HUES48 (cell line): ENCODE measurements at regions not wholly inside any gene's neighbourhood (a gene's known extent, or its start where the extent isn't known, plus 50 kb on each side); places are given as distances from the start of the nearest gene placed in this dataset.

Source experiments
- H3K27ac ChIP-seq: one replicate; pipeline ENCODE4 v1.7.0; 2013; ENCODE audit warnings: low read depth, low read length, inconsistent platforms
- H3K27me3 ChIP-seq: 2 replicates; pipeline ENCODE4 v1.6.1; 2013; ENCODE audit warnings: mild to moderate bottlenecking, low read length; ENCODE audit not compliant: control insufficient read depth, insufficient read depth
- H3K36me3 ChIP-seq: 2 replicates; pipeline ENCODE4 v1.6.1; 2013; ENCODE audit warnings: low read length; ENCODE audit not compliant: control insufficient read depth, insufficient read depth
- H3K4me1 ChIP-seq: 2 replicates; pipeline ENCODE4 v1.6.1; 2013; ENCODE audit warnings: mild to moderate bottlenecking, low read length; ENCODE audit not compliant: control insufficient read depth, insufficient read depth
- H3K4me3 ChIP-seq: 2 replicates; pipeline ENCODE4 v1.5.1; 2013; ENCODE audit warnings: mild to moderate bottlenecking, low read depth, low read length
- H3K9ac ChIP-seq: 2 replicates; pipeline ENCODE4 v1.6.1; 2013; ENCODE audit warnings: mild to moderate bottlenecking, low read depth, low read length, moderate library complexity
- H3K9me3 ChIP-seq: 2 replicates; pipeline ENCODE4 v1.6.1; 2013; ENCODE audit warnings: low read length; ENCODE audit not compliant: control insufficient read depth, insufficient read depth

GRCh38 chr6:76439811-76440210 is 367.3 kb upstream of the IMPG1 start:
- Histone ChIP-seq H3K36me3 (no peaks in the 10 kb centered on the region), H3K9ac (no peak overlapping the region), H3K27ac (peak overlapping the region; percentile 58), H3K9me3 (no peaks in the 10 kb centered on the region), H3K4me1 (peaks cover 36% of the 10 kb centered on the region), H3K27me3 (no peaks in the 10 kb centered on the region), H3K4me3 (0 out of 2 replicates have a peak overlapping the region, but pooled peaks have one; percentile 16)

- H3K27ac ChIP-seq = no peak overlapping the region
- H3K9me3 ChIP-seq = no peaks in the 10 kb centered on the region
- no peak overlapping the region for H3K9ac ChIP-seq
- no peaks in the 10 kb centered on the region for H3K27me3 ChIP-seq
- H3K4me1 ChIP-seq = peaks cover 36% of the 10 kb centered on the region
- H3K4me3 ChIP-seq = no peak overlapping the region
- no peaks in the 10 kb centered on the region for H3K36me3 ChIP-seq
Observed at GRCh38 chr6:76438768-76439167, 366.3 kb upstream of the IMPG1 start.

DNA sequence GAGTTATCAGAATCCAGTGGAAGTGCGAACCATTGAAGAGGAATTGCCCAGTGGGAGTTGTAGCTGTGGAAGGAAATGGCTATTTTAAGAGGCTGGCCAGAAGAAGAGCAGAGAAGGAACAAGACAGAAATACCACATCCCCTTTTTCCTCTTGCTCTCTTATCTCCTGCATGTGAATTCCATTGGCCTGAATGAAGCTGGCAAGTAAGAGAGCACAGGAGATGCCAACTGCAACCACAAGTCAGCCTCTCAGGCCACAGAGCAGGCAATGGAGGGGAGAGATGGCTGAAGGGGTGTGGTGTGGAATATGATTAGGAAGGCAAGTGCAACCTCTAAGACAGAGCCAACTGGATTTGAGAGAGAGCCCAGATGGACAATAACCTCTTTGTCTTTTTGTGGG is 362.7 kb upstream of the IMPG1 start:
- H3K9me3 ChIP-seq = no peaks in the 10 kb centered on the region
- no peak overlapping the region for H3K4me3 ChIP-seq
- no peak overlapping the region for H3K9ac ChIP-seq
- H3K36me3 ChIP-seq = no peaks in the 10 kb centered on the region
- no peak overlapping the region for H3K27ac ChIP-seq
- H3K27me3 ChIP-seq = no peaks in the 10 kb centered on the region
- H3K4me1 ChIP-seq = peaks cover 16% of the 10 kb centered on the region

DNA sequence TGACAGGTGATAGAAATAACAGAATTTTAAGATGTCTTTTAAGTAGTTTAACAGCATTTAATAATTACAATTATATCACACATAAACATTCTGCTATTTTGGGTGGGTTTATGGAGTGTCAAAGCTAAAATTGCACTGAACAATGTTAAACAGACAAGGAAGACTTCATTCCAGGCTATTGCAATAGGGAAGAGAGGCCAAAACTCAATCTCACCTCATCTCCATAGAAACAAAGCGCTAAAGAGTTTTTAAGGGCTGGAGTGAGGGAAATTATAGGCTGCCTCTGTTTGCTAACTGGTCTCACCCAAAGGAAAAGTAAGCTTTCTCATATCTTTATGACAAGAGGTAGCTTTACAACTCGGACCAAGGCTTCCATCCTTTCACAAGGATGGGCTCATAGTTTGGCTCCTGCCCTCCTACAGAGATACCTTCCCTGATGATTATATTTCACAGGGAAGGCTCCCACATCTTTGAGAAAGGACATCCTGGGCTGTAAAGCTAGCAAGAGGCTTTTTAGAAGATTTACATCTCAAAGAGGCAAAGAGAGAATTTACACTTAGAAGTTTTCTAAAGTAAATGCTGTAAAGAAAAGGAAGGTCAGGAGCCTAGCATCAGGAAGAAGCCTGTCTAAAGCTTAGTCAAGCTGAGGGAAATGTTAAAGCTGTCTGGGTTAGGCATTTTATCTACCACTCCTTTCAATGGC is 350.2 kb upstream of the IMPG1 start:
- Histone ChIP-seq H3K4me3 (no peak overlapping the region), H3K27me3 (peaks cover 57% of the 10 kb centered on the region), H3K9ac (no peak overlapping the region), H3K4me1 (peaks cover 22% of the 10 kb centered on the region; the same call in 1 of the 2 replicates), H3K27ac (no peak overlapping the region), H3K9me3 (no peaks in the 10 kb centered on the region), H3K36me3 (no peaks in the 10 kb centered on the region)

GRCh38 chr6:76420094-76420493 is 347.6 kb upstream of the IMPG1 start:
- Histone ChIP-seq H3K9ac (no peak overlapping the region), H3K27ac (no peak overlapping the region), H3K27me3 (peaks cover 51% of the 10 kb centered on the region), H3K36me3 (no peaks in the 10 kb centered on the region), H3K4me1 (peaks cover 14% of the 10 kb centered on the region; the same call in 1 of the 2 replicates), H3K9me3 (no peaks in the 10 kb centered on the region), H3K4me3 (no peak overlapping the region)

DNA sequence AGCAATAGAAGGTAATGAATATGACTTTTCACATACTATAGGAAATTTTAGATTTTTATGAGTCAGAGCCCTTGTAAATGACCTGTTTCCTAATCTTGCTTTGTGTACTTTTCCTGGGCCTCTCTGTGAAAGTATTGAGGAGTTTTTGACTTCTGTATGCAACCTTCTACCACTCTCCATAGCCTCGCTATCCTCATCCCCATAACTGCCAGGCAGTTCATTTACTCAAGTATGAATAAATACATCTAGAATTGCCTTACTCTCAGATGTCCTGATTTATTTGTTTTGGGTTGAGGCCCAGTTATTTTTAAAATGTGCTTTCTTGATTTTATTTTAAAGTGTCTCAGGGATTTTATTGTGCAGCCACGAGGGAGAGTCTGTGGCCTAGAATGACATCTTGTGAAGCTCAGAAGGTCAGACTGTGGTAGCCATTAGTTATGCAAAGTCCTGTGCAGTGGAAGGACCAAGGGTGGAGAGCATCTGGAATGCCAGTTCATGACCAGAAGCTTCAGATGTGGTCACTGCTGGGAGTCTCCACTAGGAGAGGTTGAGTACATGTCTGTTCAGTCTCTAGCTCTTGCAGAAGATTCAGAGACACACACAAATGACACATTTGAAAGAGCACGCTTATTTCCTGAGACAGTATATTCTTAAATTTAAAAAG is 346.2 kb upstream of the IMPG1 start:
- H3K27me3 ChIP-seq = peaks cover 37% of the 10 kb centered on the region
- H3K27ac ChIP-seq = no peak overlapping the region
- peaks cover 14% of the 10 kb centered on the region; the same call in 1 of the 2 replicates for H3K4me1 ChIP-seq
- no peak overlapping the region for H3K4me3 ChIP-seq
- H3K9me3 ChIP-seq = no peaks in the 10 kb centered on the region
- no peaks in the 10 kb centered on the region for H3K36me3 ChIP-seq
- H3K9ac ChIP-seq = no peak overlapping the region

- 0 out of 2 replicates have a peak, but pooled peaks cover 3% of the 10 kb centered on the region for H3K4me1 ChIP-seq
- H3K9ac ChIP-seq = no peak overlapping the region
- H3K9me3 ChIP-seq = no peaks in the 10 kb centered on the region
- H3K36me3 ChIP-seq = no peaks in the 10 kb centered on the region
- peaks cover 22% of the 10 kb centered on the region for H3K27me3 ChIP-seq
- no peak overlapping the region for H3K27ac ChIP-seq
- H3K4me3 ChIP-seq = no peak overlapping the region
Observed at GRCh38 chr6:76416821-76417605, 344.6 kb upstream of the IMPG1 start.

DNA sequence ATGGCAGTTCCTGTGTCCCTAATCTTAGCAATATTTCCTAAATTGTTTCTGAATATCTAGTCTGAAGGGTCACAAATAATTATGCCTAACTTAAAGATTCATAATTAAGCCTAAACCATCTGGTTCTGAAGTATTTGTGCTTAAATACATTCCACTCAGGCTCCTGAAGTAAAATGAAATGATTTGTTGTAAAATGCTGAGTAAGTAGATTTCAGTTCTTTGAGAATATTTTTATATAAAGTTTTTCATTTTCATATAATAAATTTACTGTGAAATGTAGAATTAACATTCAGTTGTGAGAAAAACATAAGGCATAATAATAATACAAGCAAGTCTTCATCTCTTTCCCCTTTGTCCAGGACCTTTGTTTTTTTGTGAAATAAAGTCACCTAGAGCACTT is 330.6 kb upstream of the IMPG1 start:
- H3K27me3 ChIP-seq = no peaks in the 10 kb centered on the region
- no peaks in the 10 kb centered on the region for H3K36me3 ChIP-seq
- H3K27ac ChIP-seq = no peak overlapping the region
- H3K4me1 ChIP-seq = no peaks in the 10 kb centered on the region
- H3K9ac ChIP-seq = no peak overlapping the region
- H3K9me3 ChIP-seq = no peaks in the 10 kb centered on the region
- H3K4me3 ChIP-seq = no peak overlapping the region

DNA sequence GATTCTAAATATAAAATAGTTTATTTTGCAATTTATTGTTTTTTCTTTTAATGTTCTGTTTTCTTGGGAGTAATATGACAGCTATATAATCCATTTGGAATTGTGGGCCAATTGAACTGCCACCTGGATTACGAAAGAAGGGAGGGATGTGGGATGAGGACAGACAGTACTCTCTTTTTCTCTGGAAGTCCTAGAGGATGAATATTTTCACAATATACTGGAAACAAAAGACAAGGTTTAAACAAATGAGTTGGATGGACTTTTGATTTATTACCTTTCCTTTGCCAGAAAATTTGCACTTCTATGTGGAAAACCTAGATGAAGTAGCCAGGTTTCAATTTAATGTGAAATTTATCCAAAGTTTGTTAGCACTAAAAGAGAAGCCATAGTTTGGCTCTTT is 325.5 kb upstream of the IMPG1 start:
- Histone ChIP-seq H3K36me3 (no peaks in the 10 kb centered on the region), H3K27me3 (no peaks in the 10 kb centered on the region), H3K4me3 (no peak overlapping the region), H3K9ac (no peak overlapping the region), H3K4me1 (no peaks in the 10 kb centered on the region), H3K27ac (no peak overlapping the region), H3K9me3 (no peaks in the 10 kb centered on the region)

- Histone ChIP-seq H3K4me1 (no peaks in the 10 kb centered on the region), H3K9me3 (no peaks in the 10 kb centered on the region), H3K4me3 (no peak overlapping the region), H3K36me3 (no peaks in the 10 kb centered on the region), H3K9ac (no peak overlapping the region), H3K27me3 (no peaks in the 10 kb centered on the region), H3K27ac (no peak overlapping the region)
Observed at GRCh38 chr6:76382201-76382600, 309.7 kb upstream of the IMPG1 start.

DNA sequence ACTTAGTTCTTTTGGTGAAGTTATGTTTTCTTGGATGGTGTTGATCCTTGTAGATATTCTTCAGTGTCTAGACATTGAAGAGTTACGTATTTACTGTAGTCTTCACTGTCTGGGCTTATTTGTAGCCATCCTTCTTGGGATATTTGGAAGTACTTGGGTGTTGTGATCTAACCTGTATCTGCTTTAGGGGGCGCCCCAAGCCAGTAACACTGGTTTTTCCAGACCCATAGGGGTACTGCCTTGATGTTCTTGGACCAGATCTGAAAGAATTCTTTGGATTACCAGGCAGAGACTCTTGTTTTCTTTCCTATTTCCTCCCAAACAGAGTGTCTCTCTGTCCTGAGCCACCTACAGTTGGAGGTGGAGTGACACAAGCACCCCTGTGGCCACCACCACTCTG is 309.1 kb upstream of the IMPG1 start:
- H3K9me3 ChIP-seq = no peaks in the 10 kb centered on the region
- no peak overlapping the region for H3K9ac ChIP-seq
- H3K36me3 ChIP-seq = no peaks in the 10 kb centered on the region
- H3K27ac ChIP-seq = no peak overlapping the region
- H3K4me1 ChIP-seq = no peaks in the 10 kb centered on the region
- no peaks in the 10 kb centered on the region for H3K27me3 ChIP-seq
- H3K4me3 ChIP-seq = no peak overlapping the region
